ENCODE measurements at regions not wholly inside any gene's neighbourhood (a gene's known extent, or its start where the extent isn't known, plus 50 kb on each side); places are given as distances from the start of the nearest gene placed in this dataset.
"Not testable (repeated sequence)": the region's sequence is repeated elsewhere in the genome, so short reads cannot be mapped to it uniquely, and the experiment has no call there.

DNA sequence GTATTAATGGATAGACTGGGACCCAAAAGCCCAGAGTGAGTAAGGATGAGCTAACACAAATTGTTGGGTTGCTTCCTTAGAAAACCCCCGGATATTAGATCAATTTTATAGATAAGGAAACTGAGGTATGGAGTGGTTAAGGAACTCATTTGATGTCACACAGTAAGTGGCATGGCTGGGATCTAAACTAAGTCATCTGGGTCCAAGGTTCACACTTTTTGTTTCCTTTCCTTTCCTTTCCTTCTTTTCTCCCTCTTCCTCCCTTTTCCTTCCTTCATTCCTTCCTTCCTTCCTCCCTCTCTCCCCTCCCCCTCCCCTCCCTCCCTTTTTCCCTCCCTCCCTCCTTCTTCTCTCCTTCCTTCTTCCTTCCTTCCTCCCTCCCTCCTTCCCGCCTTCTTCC is 469.5 kb downstream of the TYW1 start:
- no peak for DNase-seq (ENCODE audit: low read depth, low spot score)

DNA sequence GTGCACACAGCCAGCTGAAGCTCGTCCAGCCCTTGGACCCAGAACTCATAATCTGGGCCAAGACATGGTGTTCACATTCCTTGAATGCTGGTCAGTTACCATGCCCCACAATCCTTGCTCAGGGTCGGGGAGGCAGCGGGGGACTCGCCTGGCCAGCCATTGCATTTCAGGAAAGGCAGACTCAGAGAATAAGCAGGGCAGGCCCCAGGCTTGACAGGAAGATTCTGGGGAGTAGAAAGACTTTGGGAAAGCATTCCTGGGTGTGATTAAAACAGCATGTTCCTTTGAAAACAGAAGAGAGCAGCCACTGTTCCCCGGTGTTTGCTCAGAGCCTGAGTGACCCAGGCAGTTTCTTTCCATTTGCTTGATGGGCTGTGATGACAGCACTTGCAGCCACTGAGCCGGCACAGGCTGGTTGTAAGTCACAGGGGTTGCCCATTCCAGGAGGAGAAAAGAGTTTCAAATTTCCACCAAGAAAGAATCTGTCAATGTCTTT is 473.7 kb downstream of the TYW1 start:
- no peak for DNase-seq (ENCODE audit: low read depth, low spot score)

DNA sequence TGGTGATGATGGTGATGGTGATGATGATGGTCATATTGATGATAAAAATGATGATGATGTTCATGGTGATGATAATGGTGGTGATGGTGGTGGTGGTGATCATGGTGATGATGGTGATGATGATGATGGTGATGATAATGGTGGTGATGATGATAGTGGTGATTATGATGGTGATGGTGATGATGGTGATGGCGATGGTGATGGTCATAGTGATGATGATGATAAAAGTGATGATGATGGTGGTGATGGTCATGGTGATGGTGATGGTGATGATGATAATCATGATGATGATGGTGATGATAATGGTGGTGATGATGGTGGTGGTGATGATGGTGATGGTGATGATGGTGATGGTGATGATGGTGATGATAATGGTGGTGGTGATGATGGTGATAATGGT is 478.7 kb downstream of the TYW1 start:
- DNase-seq (ENCODE audit: low read depth, low spot score), result no peak

- DNase-seq (ENCODE audit: low read depth, low spot score), result no peak
Measured at GRCh38 chr7:67478066-67478465, 481.4 kb downstream of the TYW1 start.

GRCh38 chr7:67484244-67484751 is 487.7 kb downstream of the TYW1 start:
- peak; percentile 35 for DNase-seq (ENCODE audit: low read depth, low spot score)

GRCh38 chr7:67486401-67486800 is 489.8 kb downstream of the TYW1 start:
- DNase-seq (ENCODE audit: low read depth, low spot score), result no peak

DNA sequence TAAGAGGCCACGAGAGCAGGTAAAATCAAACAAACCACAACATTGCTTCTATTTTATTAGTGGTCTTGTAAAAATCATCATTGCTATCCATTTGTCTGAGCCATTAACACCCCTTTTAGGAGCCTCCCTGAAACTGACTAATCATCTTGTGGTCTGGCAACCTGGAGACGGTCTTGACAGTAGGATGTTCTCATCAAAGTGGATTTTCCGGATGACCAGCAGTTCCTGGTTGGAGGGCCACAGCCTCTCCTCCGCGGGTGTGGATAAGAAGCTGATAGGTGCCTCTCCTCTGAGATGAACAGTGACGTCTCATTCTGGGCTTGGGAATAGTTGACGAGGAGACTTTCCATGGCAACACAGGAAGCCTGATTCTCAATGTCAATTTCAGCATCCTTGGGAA is 490.7 kb downstream of the TYW1 start:
- DNase-seq (ENCODE audit: low read depth, low spot score), result no peak

- no peak for DNase-seq (ENCODE audit: low read depth, low spot score)
Measured at GRCh38 chr7:67489881-67490280, 493.2 kb downstream of the TYW1 start.

- DNase-seq (ENCODE audit: low read depth, low spot score), result no peak
Measured at GRCh38 chr7:67493366-67493765, 496.7 kb downstream of the TYW1 start.

DNA sequence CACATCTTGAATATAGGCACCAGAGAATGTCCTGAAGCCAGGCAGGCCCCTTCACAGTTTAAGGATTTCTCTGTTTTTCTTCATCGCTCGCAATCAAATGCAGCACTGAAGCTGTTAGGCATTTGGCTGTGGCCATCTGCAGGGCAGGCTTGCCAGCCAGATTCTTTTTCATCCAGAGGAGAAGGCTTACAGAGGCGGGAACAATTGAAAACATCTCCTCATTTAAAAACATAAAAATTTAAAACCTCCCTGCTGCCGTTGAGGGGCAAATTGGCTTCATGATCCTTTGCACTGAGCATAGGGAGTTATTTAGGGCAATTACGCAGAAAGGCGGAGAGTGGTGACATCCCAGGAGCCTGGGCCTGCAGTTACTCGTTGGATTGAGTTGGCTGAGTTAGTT is 500.0 kb downstream of the TYW1 start:
- DNase-seq (ENCODE audit: low read depth, low spot score), result no peak

DNA sequence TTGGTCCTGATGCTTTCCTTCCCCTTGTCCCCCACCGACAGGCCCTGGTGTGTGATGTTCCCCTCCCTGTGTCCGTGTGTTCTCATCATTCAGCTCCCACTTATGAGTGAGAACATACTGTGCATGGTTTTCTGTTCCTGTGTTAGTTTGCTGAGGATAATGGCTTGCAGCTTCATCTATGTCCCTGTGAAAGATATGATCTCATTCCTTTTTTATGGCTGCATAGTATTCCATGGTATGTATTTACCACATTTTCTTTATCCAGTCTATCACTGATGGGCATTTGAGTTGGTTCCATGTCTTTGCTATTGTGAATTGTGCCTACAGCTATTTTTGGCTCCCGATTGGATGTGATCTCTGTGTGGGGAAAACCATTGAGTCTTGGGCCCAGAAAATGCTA is 501.3 kb downstream of the TYW1 start:
- not testable (repeated sequence) for DNase-seq (ENCODE audit: low read depth, low spot score)

- no peak for DNase-seq (ENCODE audit: low read depth, low spot score)
Measured at GRCh38 chr7:67502929-67503328, 506.3 kb downstream of the TYW1 start.

DNA sequence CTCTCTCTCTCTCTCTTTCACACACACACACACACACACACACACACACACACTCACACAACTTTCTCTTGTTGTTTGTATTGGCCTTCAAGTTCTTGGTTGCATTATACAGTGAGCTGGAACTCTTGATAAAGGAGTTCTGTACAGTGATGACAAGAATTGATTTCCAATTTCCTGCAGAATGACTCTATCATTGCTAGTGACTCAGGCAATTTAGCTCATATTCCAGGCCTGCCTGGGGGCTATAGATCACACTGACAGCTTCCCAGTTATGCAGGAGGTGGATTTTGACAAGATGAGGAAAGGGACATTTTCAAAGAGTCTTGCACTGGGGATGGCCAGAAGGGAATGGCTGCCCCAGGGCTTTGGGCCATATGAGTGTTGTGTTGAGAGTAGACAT is 508.8 kb downstream of the TYW1 start:
- no peak for DNase-seq (ENCODE audit: low read depth, low spot score)

DNA sequence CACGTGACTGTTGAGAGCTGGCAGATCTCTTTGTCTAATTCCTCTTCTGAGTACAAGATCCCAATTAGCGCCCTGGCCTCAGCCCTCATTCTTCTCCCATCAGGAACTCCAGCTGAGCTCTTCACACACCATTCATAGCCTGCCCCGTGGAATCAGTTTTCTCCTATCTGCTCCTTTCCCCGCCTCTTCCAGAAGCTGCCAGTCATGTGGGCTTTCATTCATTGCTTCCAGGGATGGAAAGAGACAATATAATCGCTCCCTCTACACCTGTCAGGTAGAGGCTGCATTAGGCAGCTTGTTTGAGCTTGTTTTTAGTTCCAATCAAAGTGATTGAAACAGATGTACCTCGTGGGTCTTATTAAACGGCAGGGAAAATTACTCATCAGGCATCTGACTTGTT is 515.8 kb downstream of the TYW1 start:
- DNase-seq (ENCODE audit: low read depth, low spot score), result no peak

- no peak for DNase-seq (ENCODE audit: low read depth, low spot score)
Measured at GRCh38 chr7:67518580-67518979, 521.9 kb downstream of the TYW1 start.

GRCh38 chr7:67519171-67519570 is 522.5 kb downstream of the TYW1 start:
- DNase-seq (ENCODE audit: low read depth, low spot score), result no peak

GRCh38 chr7:67522504-67522903 is 525.9 kb downstream of the TYW1 start:
- no peak for DNase-seq (ENCODE audit: low read depth, low spot score)

DNA sequence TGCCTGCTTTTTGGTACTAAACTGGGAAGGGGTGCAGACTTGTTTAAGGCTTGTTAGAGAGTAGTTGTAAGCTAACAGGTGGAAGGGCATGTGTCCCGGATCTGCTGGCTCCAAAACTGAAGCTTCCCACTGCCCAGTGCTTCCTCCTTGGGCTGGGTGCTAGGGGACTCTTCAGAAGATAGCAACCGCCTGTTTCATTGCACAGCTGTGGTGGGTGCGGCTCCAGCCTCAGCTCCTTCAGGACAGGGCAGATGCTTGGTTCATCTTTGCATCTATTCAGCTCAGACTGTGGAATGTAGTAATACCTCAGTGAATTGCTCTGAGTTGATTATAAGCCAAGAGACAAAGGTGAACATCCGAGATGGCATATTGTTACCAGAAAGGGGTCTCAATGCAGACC is 527.1 kb downstream of the TYW1 start:
- DNase-seq (ENCODE audit: low read depth, low spot score), result no peak

DNA sequence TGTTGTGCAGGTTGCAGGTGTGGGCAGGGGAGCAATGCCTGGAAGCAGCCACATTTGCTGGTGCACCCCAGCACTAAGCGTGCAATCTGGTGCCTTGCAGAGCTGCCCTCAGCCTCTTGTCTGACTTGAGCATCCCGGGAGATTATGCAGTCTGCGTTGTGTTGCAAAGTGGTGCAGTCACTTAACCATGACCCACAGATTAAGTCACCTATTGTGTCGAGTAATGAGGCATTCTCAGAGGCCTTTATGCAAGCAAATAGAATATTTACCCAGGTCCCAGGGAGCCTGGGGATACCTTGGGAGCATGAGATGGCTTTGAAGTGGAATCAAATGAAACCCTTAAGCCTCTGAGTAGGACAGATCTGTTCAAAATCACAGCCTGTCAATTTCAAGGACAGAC is 529.0 kb downstream of the TYW1 start:
- DNase-seq (ENCODE audit: low read depth, low spot score), result no peak

- DNase-seq (ENCODE audit: low read depth, low spot score), result no peak
Measured at GRCh38 chr7:67535241-67535989, 538.8 kb downstream of the TYW1 start.

- DNase-seq (ENCODE audit: low read depth, low spot score), result no peak
Measured at GRCh38 chr7:67542916-67543315, 546.3 kb downstream of the TYW1 start.

GRCh38 chr7:67547183-67547907 is 550.7 kb downstream of the TYW1 start:
- DNase-seq (ENCODE audit: low read depth, low spot score), result no peak

DNA sequence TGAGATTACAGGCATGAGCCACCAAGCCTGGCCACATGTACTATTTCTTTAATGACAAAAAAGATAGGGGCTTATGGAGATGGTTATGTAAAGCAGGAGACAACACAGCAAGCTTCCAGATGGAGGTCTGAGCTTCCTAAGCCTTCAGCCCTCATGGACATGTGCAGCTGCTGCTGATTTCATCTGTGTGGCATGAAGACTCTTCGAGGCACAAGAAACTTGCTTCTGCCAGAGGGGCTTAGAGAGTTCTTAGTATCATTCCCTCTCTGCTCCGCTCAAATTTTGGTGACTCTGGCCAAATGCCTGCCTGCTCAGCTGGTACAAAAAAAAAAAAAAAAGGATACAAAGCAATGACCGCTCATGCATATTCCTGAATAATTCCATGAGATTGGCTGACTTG is 552.5 kb downstream of the TYW1 start:
- DNase-seq (ENCODE audit: low read depth, low spot score), result no peak
